ENCODE measurements at regions not wholly inside any gene's neighbourhood (a gene's known extent, or its start where the extent isn't known, plus 50 kb on each side); places are given as distances from the start of the nearest gene placed in this dataset.

DNA sequence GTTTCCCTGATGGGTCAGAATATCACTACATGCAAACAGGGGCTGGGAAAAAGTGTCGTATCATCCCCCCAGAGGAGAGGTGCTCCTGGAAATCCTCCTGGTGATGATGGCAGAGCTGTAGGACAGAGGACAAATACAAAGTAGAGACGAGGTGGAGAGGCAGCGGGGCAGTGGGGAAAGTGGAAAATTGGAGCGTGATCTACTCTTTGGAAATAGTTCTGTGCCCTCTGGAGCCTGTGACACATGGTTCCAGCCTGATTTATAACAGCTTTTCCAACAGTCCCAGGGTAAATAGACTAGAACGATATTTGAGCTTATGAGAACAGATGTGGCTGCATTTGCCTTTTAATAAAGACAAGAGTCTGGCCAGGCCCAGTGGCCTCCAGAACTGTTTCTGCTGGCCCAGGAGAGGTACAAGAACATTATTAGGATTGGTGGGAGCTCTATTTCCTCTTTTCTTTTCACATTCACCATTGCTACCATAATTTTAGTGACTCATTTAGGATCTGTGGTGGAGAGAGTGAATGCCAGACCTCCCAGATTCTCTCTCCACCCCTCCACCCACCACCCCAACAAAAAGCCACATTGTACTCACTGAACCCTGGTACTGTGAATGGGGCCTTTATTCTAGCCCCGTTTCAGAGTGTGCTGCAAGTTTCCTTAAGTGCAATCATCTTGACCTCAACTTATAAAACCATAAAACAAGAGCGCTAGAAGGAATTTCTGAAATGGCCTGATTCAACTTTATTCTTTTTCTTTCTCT, 78.3 kb downstream of the BTBD3 start:
- TF ChIP-seq, protein P1, sequence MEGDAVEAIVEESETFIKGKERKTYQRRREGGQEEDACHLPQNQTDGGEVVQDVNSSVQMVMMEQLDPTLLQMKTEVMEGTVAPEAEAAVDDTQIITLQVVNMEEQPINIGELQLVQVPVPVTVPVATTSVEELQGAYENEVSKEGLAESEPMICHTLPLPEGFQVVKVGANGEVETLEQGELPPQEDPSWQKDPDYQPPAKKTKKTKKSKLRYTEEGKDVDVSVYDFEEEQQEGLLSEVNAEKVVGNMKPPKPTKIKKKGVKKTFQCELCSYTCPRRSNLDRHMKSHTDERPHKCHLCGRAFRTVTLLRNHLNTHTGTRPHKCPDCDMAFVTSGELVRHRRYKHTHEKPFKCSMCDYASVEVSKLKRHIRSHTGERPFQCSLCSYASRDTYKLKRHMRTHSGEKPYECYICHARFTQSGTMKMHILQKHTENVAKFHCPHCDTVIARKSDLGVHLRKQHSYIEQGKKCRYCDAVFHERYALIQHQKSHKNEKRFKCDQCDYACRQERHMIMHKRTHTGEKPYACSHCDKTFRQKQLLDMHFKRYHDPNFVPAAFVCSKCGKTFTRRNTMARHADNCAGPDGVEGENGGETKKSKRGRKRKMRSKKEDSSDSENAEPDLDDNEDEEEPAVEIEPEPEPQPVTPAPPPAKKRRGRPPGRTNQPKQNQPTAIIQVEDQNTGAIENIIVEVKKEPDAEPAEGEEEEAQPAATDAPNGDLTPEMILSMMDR (IDR thresholded peaks at IDR 0.05), result no peak
- TF ChIP-seq POLR2A (IDR thresholded peaks at IDR 0.05), result no peak
